ENCODE measurements at regions not wholly inside any gene's neighbourhood (a gene's known extent, or its start where the extent isn't known, plus 50 kb on each side); places are given as distances from the start of the nearest gene placed in this dataset.

DNA sequence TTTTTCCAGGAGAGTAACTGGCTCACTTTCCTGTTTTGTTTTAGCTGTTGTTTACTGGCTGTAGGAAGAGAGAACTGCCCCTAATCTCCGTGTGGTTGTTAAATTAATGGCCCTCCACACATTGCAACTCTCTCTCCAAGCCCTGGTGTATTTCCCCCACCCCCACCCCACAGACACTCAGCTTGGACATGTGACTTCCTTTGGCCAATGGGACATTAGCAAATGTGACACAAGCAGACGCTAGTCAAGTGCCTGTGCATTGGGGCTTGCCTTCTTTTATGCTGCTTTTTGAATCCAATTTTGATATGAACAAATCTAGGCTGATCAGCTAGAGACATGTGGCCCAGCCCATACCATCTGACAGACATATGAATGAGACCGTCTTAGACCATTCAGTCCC is 59.6 kb upstream of the TAB3 start:
- TF ChIP-seq POLR2AphosphoS5 (IDR thresholded peaks at IDR 0.05; ENCODE audit: borderline replicate concordance, low read depth, low read length) (no peak), EZH2 (IDR thresholded peaks at IDR 0.05) (no peak), FOXP2 (optimal IDR thresholded peaks at IDR 0.05; ENCODE audit: control extremely low read depth, extremely low read length, insufficient read depth) (no peak)
